Nephron progenitor cell (in vitro differentiated cells): ENCODE measurements at regions not wholly inside any gene's neighbourhood (a gene's known extent, or its start where the extent isn't known, plus 50 kb on each side); places are given as distances from the start of the nearest gene placed in this dataset.
A peak's percentile ranks its signal among the peaks of the same experiment; 100 is the strongest.

Experiments
- DNase-seq: peaks from one replicate; pipeline ENCODE4 v3.0.0; 2021
- H3K27ac Mint-ChIP-seq: 2 replicates; pipeline ENCODE4 v1.8.0; 2021; ENCODE audit warnings: mild to moderate bottlenecking, moderate library complexity, mixed read lengths
- H3K27me3 Mint-ChIP-seq: 2 replicates; pipeline ENCODE4 v1.8.0; 2021; ENCODE audit warnings: mild to moderate bottlenecking, low read depth, mixed read lengths; ENCODE audit not compliant: poor library complexity
- H3K36me3 Mint-ChIP-seq: 2 replicates; pipeline ENCODE4 v1.8.0; 2021; ENCODE audit warnings: low read depth, mixed read lengths
- H3K4me1 Mint-ChIP-seq: 2 replicates; pipeline ENCODE4 v1.8.0; 2021; ENCODE audit warnings: mixed read lengths
- H3K4me3 Mint-ChIP-seq: 2 replicates; pipeline ENCODE4 v1.8.0; 2021; ENCODE audit warnings: mild to moderate bottlenecking, moderate library complexity, mixed read lengths
- H3K9me3 Mint-ChIP-seq: 2 replicates; pipeline ENCODE4 v1.8.0; 2021; ENCODE audit warnings: mild to moderate bottlenecking, moderate library complexity, mixed read lengths
- TF ChIP-seq, protein P1 (sequence below): fragments of 200-600 bp; sonication (generic); IDR thresholded peaks from 2 replicates; pipeline ENCODE4 v1.5.0; 2021; ENCODE audit warnings: antibody characterized with exemption

DNA sequence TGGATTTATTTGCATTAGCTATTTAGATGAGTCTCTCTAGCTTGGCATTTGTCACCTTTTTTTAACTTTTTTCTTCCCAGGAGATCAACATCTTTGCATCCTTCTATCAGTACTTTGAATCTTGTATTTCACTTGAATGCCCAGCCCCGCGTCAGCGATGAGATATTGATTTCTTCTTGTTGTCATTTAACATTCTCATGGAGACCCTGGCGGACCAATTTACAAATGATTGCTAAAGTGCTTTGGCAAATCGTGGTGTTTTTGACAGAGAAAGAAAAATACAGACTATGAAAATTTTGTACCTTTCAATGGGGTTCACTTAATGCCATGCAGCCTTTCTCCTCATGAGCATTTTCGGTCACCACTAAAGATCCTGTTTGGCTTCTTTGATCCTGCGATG, 269.7 kb downstream of the ABCC12 start:
- Mint-ChIP-seq H3K4me3 (no peak overlapping the region), H3K27ac (peak overlapping the region; percentile 82)

DNA sequence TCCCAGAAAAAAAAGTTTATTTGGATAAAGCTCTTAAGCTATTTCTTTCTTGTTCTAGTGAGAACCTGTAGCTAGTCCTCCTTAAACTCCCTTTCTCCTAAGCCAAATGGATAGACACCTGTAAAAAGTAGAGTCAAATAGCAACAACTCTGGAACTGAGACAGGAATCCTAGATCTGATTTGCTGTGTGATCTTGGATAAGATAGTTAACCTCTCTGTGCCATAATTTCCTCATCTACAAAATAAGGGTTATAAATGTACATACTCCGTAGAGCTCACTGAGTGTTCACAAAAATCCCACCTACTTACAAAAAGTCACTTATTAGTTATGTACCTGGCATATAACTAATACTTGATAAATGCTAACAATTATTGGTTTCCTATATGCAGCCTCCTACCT, 270.3 kb downstream of the ABCC12 start:
- H3K27me3 Mint-ChIP-seq = peaks cover 28% of the 10 kb centered on the region
- H3K4me3 Mint-ChIP-seq = no peak overlapping the region
- no peak overlapping the region for H3K27ac Mint-ChIP-seq
- H3K4me1 Mint-ChIP-seq = peaks cover 52% of the 10 kb centered on the region
- H3K9me3 Mint-ChIP-seq = no peaks in the 10 kb centered on the region
- DNase-seq = no peak
- H3K36me3 Mint-ChIP-seq = no peaks in the 10 kb centered on the region
- TF ChIP-seq, protein P1, sequence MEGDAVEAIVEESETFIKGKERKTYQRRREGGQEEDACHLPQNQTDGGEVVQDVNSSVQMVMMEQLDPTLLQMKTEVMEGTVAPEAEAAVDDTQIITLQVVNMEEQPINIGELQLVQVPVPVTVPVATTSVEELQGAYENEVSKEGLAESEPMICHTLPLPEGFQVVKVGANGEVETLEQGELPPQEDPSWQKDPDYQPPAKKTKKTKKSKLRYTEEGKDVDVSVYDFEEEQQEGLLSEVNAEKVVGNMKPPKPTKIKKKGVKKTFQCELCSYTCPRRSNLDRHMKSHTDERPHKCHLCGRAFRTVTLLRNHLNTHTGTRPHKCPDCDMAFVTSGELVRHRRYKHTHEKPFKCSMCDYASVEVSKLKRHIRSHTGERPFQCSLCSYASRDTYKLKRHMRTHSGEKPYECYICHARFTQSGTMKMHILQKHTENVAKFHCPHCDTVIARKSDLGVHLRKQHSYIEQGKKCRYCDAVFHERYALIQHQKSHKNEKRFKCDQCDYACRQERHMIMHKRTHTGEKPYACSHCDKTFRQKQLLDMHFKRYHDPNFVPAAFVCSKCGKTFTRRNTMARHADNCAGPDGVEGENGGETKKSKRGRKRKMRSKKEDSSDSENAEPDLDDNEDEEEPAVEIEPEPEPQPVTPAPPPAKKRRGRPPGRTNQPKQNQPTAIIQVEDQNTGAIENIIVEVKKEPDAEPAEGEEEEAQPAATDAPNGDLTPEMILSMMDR = no peak

More for the DNA sequence above, 269.7 kb downstream of the ABCC12 start:
- DNase-seq = no peak
- TF ChIP-seq, protein P1 = no peak
- H3K27me3 Mint-ChIP-seq = peaks cover 34% of the 10 kb centered on the region
- H3K4me1 Mint-ChIP-seq = peaks cover 52% of the 10 kb centered on the region
- no peaks in the 10 kb centered on the region for H3K36me3 Mint-ChIP-seq
- peaks cover 3% of the 10 kb centered on the region for H3K9me3 Mint-ChIP-seq

DNA sequence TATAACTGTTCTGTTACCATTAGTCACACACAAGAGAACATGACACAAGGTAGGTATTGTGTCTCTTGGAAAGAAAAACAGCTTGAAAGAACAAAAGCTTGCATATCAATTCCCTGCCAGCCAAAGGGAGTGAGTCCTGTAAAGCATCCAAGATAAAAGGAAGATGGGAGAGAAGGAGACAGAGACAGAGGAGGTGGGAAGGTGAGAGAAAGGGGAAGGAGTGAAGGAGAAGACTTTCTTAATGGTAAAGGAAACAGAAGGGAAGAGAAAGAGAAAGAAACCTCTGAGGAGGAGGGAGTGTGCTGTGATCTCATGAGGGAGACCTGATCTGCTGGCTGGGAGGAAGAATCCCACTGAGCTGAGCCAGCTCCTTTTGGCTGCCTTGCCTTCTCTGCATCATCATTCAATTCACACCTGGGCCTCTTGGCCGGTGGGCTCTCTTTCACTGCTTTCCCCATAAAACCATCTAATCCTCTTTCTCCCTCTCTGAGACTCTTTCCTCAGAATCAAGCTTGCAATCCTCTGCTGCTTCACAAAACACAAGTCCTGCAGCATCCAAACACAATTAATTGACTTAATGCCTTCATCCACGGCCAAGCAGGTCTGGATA, 271.6 kb downstream of the ABCC12 start:
- H3K9me3 Mint-ChIP-seq = no peaks in the 10 kb centered on the region
- H3K36me3 Mint-ChIP-seq = no peaks in the 10 kb centered on the region
- no peak for DNase-seq
- H3K27ac Mint-ChIP-seq = peak overlapping the region; percentile 37
- peaks cover 28% of the 10 kb centered on the region for H3K27me3 Mint-ChIP-seq
- TF ChIP-seq, protein P1 = no peak
- peaks cover 52% of the 10 kb centered on the region for H3K4me1 Mint-ChIP-seq
- H3K4me3 Mint-ChIP-seq = no peak overlapping the region

DNA sequence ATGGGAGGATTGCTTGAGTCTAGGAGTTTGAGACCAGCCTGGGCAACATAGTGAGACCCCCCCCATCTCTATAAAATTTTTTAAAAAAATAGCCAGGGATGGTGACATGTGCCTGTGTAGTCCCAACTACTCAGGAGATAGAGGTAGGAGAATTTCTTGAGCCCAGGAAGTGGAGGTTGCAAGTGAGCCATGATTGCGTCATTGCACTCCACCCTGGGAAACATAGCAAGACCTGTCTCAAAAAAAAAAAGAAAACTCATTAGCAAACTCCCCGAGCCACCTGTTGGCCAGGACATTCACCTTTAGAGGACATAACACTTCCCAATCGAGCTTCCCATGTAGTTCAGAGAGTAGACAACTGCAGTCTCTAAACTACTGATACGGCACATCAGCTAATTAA, 274.2 kb downstream of the ABCC12 start:
- peaks cover 27% of the 10 kb centered on the region for H3K4me1 Mint-ChIP-seq
- TF ChIP-seq, protein P1 = no peak
- H3K27me3 Mint-ChIP-seq = peaks cover 36% of the 10 kb centered on the region
- H3K4me3 Mint-ChIP-seq = no peak overlapping the region
- no peak for DNase-seq
- H3K27ac Mint-ChIP-seq = no peak overlapping the region
- no peaks in the 10 kb centered on the region for H3K9me3 Mint-ChIP-seq
- no peaks in the 10 kb centered on the region for H3K36me3 Mint-ChIP-seq

DNA sequence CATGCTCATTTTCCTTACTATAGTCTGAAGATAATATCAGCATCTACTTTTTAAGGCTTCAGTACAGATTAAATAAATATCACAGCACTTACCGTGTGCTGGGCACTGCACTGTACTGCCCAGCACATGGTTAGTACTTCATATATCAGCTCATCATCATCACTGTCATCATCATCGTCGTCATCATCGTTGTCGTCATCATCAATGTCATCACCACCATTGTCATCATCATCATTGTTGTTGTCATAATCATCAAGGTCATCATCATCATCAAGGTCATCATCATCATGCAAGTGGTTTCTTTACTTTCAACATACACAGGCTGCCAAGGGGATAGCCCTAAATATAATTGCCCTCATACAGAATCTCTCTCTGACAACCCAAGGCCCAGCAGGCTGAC, 275.1 kb downstream of the ABCC12 start:
- TF ChIP-seq, protein P1 = no peak
- no peak for DNase-seq
- peaks cover 36% of the 10 kb centered on the region for H3K27me3 Mint-ChIP-seq
- H3K27ac Mint-ChIP-seq = no peak overlapping the region
- no peaks in the 10 kb centered on the region for H3K36me3 Mint-ChIP-seq
- H3K4me3 Mint-ChIP-seq = no peak overlapping the region
- peaks cover 18% of the 10 kb centered on the region for H3K4me1 Mint-ChIP-seq
- H3K9me3 Mint-ChIP-seq = no peaks in the 10 kb centered on the region

DNA sequence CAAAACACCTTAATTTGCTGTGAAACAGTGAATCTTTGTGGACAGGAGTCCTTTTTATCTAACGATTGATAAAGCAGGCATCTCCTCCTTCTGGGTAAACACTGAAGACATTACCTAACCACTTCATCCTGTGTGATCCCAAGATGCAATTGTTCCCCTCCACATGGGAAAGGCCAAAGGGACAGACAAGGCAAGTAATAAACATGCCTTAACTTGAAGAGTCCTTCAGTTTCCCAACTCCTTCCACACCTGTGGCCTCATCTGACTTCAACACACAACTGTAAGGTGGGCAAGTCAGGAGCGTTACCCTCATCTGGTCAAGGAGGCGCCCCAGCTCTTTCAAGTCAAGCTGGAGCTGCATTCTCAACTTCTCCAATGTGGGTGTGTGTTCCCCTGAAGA, 278.6 kb downstream of the ABCC12 start:
- TF ChIP-seq, protein P1 = no peak
- H3K4me1 Mint-ChIP-seq = peaks cover 3% of the 10 kb centered on the region
- no peak overlapping the region for H3K4me3 Mint-ChIP-seq
- H3K9me3 Mint-ChIP-seq = no peaks in the 10 kb centered on the region
- no peak for DNase-seq
- H3K27ac Mint-ChIP-seq = no peak overlapping the region
- peaks cover 17% of the 10 kb centered on the region for H3K27me3 Mint-ChIP-seq
- H3K36me3 Mint-ChIP-seq = no peaks in the 10 kb centered on the region
